NCI-H524 (cell line): ENCODE measurements at regions not wholly inside any gene's neighbourhood (a gene's known extent, or its start where the extent isn't known, plus 50 kb on each side); places are given as distances from the start of the nearest gene placed in this dataset.
"Not testable (repeated sequence)": the region's sequence is repeated elsewhere in the genome, so short reads cannot be mapped to it uniquely, and the experiment has no call there.

Source experiments
- DNase-seq, 2 experiments: peaks; one replicate each; lab custom pipeline; 2025; lab: John Stamatoyannopoulos, UW

GRCh38 chr9:102941868-102942267, 53.3 kb upstream of the CYLC2 start:
- DNase-seq: no peak

- no peak for DNase-seq
Measured at GRCh38 chr9:102922526-102922925, 72.6 kb upstream of the CYLC2 start.

- DNase-seq: no peak
Measured at GRCh38 chr9:102911185-102911584, 83.9 kb upstream of the CYLC2 start.

- not testable (repeated sequence) for DNase-seq
Measured at GRCh38 chr9:102905795-102906194, 89.3 kb upstream of the CYLC2 start.

- no peak for DNase-seq
Measured at GRCh38 chr9:102892025-102892424, 103.1 kb upstream of the CYLC2 start.

- not testable (repeated sequence) for DNase-seq
Measured at GRCh38 chr9:102888747-102889146, 106.4 kb upstream of the CYLC2 start.

- no peak for DNase-seq
Measured at GRCh38 chr9:102875687-102876086, 119.4 kb upstream of the CYLC2 start.

GRCh38 chr9:102867488-102867887, 127.6 kb upstream of the CYLC2 start:
- DNase-seq: no peak

GRCh38 chr9:102862478-102862877, 132.7 kb upstream of the CYLC2 start:
- DNase-seq: no peak

- no peak for DNase-seq
Measured at GRCh38 chr9:102855641-102856040, 139.5 kb upstream of the CYLC2 start.

- DNase-seq: no peak
Measured at GRCh38 chr9:102845827-102846371, 149.2 kb upstream of the CYLC2 start.

GRCh38 chr9:102844716-102845115, 150.4 kb upstream of the CYLC2 start:
- DNase-seq: no peak

GRCh38 chr9:102842423-102842822, 152.7 kb upstream of the CYLC2 start:
- DNase-seq: no peak

GRCh38 chr9:102841376-102841775, 153.8 kb upstream of the CYLC2 start:
- no peak for DNase-seq

- no peak for DNase-seq
Measured at GRCh38 chr9:102840335-102840734, 154.8 kb upstream of the CYLC2 start.

- no peak for DNase-seq
Measured at GRCh38 chr9:102832814-102833213, 162.3 kb upstream of the CYLC2 start.

GRCh38 chr9:102796244-102796643, 198.9 kb upstream of the CYLC2 start:
- no peak for DNase-seq

GRCh38 chr9:102795532-102795931, 199.6 kb upstream of the CYLC2 start:
- DNase-seq: no peak

- no peak for DNase-seq
Measured at GRCh38 chr9:102779356-102779755, 215.8 kb upstream of the CYLC2 start.

GRCh38 chr9:102778746-102779145, 216.4 kb upstream of the CYLC2 start:
- no peak for DNase-seq

- DNase-seq: no peak
Measured at GRCh38 chr9:102770704-102771103, 224.4 kb upstream of the CYLC2 start.

GRCh38 chr9:102769307-102769706, 225.8 kb upstream of the CYLC2 start:
- no peak for DNase-seq

GRCh38 chr9:102768002-102768401, 227.1 kb upstream of the CYLC2 start:
- peak; percentile 53 to 87 for DNase-seq

- peak in 1 of 2 experiments; percentile 5 for DNase-seq
Measured at GRCh38 chr9:102767076-102767475, 228.1 kb upstream of the CYLC2 start.

- no peak for DNase-seq
Measured at GRCh38 chr9:102740578-102740977, 254.6 kb upstream of the CYLC2 start.
